ENCODE measurements at regions not wholly inside any gene's neighbourhood (a gene's known extent, or its start where the extent isn't known, plus 50 kb on each side); places are given as distances from the start of the nearest gene placed in this dataset.
"Not testable (repeated sequence)": the region's sequence is repeated elsewhere in the genome, so short reads cannot be mapped to it uniquely, and the experiment has no call there.

DNA sequence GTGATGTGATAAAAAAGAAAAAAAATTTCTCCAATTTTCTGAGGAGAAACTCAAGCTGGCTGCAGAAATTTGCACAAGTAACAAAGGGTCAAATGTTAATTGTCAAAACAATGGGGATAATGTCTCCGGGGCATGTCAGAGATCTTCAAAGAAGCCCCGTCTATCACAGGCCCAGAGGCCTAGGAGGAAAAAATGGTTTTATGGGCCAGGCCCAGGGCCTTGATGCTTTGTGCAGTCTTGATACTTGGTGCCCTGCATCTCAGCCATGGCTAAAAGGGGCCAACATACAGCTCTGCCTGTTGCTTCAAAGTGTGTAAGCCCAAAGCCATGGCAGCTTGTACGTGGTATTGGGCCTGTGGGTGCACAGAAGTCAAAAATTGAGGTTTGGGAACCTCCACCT lies 961.0 kb downstream of the FAM133A start:
- no peak for ATAC-seq

DNA sequence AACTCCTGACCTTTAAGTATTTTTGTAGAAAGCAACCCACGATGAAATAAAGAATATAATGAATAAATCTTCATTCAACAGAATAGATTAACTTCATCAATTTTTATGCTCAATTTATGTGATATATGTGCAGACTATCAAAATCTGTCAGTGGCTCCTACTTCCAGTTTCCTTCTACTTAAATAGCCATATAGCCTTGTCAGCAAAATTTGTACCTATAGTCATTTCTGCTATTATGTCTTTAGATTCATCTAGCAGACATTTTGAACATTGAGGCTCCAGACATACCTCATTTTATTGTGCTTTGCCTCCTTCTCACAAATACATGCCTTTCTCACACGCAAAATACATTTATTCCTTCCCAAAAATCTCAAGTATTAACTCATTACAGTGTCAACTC lies 971.7 kb downstream of the FAM133A start:
- no peak for ATAC-seq

DNA sequence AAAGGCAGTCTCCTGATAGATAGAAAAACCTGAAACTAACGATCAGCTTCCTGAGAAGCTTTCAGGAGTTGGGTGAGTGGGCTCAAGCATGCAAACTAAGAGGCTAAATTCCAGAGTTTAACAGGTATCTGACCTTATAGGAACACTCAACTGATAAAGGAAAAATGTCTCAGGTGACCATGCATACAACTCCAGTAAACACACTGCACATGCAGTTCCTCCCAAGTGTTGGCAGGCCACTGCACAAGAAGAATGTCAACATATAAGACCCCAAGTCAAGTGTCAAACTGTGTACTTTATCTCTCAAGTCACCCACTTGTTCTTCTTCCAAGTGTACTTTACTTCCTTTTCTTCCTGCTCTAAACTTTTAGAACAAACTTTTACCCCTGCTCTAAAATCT lies 981.2 kb downstream of the FAM133A start:
- ATAC-seq = no peak

DNA sequence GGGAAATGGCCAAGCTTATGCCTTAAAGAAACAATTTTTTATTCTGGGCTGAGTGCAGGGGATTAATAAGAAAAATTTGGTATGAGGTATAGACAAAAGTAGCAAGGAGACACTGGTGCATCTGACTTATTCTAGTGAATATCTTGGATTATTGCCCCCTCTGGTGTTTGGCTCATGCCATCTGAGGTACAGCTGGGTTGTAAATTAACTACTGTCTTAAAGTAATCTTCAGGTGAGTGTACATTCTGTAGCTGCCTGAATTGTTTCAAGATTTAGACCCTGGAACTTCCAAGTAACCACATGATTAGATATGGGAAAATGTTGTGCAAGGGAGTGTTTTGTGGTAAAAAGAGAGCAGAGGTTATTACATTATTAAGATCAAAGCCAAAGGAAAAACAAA lies 988.7 kb downstream of the FAM133A start:
- ATAC-seq = no peak

DNA sequence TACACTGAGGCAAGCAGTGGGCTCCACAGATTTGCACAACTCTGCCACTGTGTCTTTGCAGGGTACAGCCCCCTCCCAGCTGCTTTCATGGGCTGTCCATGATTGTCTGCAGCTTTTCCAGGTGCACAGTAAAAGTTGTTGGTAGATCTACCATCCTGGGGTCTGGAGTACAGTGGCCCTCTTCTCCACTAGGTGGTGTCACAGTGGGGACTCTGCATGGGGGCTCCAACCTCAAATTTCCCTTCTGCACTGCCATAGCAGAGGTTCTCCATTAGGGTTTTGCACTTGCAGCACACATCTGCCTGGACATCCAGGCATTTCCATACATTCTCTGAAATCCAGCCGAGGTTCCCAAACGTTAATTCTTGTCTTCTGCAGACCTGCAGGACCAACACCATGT lies 1002.3 kb downstream of the FAM133A start:
- no peak for ATAC-seq

DNA sequence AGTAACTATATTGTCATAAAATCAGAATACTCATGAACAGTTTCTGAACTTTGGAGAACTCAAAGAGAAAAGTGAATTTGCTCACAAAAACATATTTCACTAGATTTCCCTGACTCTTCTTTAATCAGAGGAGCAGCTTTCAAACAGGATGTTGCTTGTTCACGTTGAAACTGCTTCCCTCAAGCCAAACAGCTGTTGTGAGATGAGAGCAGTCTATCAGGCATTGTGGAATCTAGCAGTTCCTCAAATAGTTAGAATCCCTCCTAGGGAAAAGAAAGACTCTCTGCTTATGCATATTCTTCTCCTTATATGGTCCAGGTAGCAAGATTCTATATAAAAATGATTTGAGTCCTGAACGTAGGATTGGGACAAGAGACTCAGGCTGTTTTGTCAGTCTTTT lies 1012.1 kb downstream of the FAM133A start:
- ATAC-seq = no peak

DNA sequence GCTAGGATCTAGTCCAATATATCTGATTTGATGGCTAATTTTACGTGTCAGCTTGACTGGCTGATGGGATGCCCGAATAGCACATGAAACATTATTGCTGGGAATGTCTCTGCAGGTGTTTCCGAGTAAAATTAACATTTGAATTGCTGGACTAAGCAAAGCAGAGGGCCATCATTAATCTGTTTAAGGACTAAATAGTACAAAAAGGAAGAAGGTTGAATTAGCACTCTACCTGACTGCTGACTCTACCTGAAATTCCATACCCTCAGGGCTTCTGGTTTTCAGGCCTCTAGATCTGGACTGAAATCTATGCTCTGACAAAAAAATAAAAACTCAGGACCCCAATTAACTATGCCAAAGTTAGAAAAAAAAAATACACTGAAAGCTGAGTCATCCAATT lies 1021.9 kb downstream of the FAM133A start:
- no peak for ATAC-seq

DNA sequence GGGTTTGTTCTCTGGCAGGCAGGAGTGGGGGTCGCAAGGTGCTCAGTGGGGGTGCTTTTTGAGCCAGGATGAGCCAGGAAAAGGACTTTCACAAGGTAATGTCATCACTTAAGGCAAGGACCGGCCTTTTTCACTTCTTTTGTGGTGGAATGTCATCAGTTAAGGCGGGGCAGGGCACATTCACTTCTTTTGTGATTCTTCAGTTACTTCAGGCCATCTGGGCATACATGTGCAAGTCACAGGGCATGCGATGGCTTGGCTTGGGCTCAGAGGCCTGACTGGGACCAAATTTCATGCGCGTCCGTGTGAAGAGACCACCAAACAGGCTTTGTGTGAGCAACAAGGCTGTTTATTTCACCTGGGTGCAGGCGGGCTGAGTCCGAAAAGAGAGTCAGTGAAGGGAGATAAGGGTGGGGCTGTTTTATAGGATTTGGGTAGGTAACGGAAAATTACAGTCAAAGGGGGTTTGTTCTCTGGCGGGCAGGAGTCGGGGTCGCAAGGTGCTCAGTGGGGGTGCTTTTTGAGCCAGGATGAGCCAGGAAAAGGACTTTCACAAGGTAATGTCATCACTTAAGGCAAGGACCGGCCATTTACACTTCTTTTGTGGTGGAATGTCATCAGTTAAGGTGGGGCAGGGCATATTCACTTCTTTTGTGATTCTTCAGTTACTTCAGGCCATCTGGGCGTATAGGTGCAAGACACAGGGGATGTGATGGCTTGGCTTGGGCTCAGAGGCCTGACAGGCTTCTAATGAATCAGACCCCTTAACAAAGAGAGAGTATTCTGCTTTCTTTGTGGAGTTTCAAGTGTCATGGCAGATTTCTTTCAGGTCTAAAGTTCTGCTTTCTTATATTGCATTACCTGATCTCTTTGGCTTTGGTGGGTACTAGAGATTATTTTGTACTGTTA lies 1030.6 kb downstream of the FAM133A start:
- not testable (repeated sequence) for ATAC-seq

DNA sequence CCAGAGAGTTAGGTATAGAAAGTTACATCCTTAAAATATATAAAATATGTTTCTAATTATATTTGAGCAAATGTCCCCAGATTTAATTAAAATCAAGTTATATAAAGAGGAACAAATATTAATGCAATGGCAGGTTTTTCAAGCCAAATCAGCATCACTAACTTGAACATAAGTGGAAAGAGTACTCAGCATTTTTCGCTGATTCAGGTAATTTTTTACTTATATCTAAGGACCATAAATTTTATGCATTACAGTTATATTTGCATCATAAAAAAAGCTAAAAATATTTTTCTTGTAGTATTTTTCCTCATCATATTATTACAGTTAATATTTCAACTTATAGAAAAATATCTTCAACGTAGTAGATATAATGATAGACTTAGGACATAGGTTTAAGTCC lies 1047.4 kb downstream of the FAM133A start:
- no peak for ATAC-seq

DNA sequence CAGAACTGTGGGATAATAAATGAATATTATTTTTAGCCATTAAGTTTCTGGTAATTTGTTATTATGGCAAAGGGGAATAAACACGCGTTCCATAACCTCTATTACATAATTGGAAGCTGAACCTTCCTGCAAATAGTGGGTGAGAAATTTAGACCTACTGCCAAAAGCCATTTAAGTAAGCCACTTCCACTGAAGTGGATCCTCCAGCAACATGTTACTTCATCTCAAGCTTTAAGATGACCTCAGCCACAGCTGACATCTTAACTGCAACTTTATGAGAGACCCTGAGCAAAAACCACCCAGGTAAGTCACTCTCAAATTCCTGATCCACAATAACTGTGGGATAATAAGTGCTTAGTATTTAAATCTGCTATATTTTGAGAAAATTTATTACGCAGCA lies 1048.6 kb downstream of the FAM133A start:
- ATAC-seq = no peak

DNA sequence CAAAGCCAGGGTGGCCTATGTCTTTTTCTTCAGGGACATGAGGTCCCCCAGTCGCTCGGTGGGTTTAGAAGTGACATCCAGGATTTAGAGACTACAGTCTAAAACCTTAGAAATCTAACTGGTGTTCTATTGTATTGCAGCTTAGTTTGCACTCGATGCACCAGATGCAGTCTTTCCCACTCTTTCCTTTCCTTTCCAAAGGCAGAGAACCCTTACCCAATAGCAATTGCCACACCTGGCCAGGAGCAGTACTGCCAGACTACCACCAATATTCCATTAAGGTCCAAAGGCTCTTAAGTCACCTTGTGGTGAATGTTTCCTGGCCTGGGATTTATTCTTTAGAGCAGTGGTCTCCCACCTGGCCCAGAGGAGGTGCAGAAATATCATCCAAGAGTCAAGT lies 1068.8 kb downstream of the FAM133A start:
- no peak for ATAC-seq

DNA sequence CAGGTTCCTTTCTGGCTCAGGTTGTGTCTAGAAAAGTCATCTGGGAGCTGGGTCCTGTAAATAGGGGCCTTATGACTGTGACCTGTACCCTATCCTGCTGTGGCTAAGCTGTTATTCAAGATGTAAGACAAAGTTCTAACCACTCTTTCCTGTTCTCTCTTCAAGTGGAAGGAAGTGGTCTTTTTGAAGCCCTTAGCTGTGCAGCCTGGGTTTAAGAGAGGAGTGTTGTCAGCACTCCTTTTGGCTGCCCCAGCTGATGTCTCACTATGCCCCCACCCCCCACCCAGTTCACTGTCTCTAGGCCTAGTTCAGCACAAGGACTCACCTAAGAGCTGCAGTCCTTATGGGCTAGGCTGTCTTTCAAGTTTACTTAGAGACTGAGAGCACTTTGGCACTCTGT lies 1069.5 kb downstream of the FAM133A start:
- no peak for ATAC-seq

DNA sequence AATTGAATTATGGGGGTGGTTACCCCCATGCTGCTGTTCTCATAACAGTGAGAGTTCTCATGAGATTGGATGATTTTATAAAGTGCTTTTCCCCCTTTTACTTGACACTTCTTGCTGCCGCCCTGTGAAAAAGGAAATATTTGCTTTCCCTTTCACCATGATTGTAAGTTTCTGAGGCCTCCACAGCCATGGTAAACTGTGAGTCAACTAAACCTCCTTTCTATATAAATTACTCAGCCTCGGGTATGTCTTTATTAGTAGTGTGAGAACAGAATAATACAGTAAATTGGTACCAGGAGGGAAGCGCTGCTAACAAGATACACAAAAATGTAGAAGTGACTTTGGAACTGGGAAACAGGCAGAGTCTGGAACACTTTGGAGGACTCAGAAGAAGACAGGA lies 1070.8 kb downstream of the FAM133A start:
- ATAC-seq = no peak

DNA sequence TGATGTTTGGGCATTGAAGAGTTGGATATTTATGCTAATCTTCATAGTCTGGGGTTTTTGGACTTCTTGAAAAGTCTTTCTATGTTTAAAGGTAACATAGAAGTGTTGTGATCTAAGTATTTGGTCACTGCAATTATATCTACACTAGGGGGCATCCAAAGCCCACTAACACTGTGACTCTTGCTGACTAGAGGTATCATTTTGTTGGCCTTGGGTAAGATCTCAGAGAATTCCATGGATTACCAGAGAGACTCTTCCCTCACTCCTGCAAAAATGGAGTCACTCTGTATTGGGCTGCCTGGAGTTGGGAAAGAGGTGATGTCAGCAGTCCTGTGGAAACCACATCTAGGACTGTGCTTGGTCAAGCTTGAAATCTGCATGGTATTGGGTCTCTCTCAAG lies 1077.6 kb downstream of the FAM133A start:
- ATAC-seq = no peak

DNA sequence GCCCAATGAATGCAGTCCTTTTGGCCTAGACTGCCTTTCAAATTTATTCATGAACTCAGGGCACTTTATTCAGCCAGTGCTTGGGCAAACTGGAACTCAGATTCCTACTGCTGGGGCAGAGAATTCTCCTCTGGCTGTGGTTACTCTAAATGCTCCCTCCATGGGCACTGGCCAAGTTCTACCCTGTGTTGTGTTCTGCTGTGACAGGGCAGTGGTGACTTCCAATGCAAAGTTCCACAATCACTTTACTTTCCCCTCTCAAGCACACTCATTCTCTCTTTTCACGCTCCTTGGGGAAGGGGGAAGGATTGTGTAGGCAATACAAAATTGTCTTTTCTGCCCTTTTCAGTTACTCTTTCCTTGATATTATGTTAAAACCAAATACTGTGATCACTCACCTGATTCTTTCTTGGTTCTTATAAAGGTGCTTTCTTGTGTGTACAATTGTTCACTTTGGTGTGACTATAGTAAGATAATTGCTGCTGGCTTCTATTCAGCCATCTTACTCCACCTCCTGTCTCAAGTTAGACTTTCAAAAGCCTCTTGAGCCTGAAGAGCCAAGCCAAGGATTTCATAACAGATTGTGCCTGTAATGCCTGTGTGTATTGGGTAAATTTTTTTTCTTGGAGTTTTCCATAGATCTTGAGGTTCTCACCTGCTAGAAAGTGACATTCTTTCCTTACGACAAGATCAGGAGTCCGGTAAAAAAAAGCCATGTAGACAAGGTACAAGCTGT lies 1078.6 kb downstream of the FAM133A start:
- ATAC-seq = no peak

DNA sequence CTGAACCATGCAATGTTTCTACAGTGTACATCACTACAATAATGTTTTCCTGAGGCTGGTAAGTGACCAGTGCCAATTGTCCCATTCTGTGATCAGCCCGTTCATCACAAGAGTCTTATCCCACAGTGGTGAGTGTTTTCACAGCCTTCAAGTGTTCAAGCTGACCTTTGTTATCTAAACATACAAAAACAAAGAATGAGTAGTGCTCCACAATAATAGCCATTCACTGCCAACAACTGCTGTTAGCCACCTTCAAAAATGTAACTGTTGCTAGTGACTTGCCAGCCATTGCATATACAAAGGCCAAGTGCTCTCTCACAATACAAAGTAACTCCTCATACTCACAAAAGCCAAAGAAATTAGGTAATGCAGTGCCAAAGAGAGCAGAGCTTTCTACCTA lies 1084.1 kb downstream of the FAM133A start:
- no peak for ATAC-seq

DNA sequence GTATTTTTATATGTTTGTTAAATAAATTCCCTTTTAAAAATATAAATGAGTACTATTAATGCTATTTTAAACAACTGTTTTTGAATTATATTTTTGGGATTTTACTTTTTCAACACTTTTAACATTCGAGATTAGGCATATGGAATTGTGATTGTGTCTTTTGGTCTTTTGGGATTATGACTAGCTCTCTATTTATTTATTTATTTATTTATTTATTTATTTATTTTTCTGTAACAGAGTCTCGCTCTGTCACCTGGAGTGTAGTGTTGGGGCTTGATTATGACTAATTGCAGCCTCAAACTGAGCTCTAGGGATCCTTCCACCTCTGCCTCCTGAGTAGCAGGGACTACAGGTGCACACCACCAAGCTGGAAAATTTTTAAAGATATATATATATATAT lies 1101.6 kb downstream of the FAM133A start:
- ATAC-seq = no peak

DNA sequence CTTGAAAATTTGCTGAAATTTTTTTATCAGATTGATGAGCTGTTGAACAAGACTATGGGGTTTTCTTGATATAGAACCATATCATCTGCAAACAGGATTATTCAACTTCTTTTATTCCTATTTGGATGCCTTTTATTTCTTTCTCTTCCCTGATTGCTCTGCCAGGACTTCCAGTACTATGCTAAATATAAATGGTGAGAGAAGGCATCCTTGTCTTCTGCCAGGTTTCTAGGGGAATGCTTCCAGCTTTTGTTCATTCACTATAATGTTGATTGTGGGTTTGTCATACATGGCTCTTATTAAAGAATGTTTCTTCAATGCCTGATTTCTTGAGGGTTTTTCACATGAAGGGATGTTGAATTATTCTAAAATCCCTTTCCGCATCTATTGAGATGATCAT lies 1139.5 kb downstream of the FAM133A start:
- no peak for ATAC-seq

DNA sequence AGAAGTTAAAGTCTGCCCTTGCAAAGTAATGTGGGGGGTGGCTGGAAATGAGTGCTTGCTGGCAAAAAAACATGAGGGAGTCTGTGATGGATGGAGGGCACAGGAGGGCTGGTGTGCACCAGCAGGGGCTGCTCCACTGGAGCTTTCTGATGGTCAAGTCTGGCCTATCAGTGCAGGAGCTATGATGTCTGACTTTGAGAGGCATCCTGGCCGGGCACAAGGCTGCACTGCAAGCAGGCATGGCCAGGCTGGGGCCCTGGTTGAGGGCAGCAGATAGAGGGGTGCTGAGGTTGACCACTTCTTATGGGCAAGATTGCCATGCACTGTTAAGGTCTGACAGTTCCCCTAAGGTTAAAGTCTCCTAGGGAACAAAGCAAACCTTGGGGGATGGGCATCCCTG lies 1140.2 kb downstream of the FAM133A start:
- no peak for ATAC-seq

DNA sequence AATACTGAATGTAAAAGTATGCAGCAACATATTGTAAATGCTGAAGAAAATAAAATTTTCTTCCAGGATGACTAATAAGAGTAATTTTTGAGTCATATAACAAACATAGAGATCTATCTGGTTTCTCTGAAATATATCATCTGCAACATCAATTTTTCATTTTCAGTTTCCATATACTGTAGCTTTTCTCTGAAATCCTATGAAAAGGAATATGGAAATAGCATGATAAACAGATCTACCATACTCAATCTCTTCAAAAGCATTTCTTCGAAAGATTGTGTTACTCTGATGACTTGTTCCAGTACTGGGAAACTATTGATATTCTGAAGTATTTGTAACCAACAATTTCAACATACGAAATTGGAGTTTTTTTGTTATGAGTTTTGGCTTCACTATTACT lies 1156.7 kb downstream of the FAM133A start:
- no peak for ATAC-seq

DNA sequence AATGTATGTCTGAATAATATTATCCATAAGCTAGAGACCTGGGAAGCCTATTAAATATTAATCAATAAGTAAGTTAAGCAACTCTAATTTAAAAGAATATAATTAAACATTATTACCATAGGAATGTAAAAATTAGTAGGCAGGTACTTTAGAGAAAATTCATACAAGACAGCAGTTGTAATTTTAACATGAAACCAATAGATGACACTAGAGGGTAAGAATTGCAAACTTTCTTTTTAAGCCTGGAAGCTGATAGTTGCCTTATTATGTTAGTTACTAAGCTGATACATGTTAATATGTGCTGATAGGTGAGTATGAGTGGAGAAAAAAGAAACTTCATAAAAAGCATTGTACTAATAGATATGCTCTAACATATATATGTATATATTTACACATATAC lies 1157.4 kb downstream of the FAM133A start:
- no peak for ATAC-seq

DNA sequence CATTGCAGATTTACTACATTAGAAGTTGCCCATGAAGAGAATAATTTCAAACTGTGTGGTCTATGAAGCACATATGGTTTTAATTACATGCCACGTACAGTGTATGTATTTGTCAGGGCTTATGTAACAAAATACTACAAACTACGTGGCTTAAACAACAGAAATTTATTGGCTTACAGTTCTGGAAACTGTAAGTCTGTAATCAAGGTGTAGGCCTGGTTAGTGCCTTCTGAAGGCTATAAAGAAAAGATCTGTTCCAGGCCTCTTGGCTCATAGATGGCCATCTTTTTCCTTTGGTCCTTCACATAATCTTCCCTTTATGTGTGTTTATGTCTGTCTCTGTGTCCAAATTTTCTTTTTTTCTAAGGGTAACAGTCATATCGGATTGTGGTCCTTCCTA lies 1160.2 kb downstream of the FAM133A start:
- no peak for ATAC-seq

DNA sequence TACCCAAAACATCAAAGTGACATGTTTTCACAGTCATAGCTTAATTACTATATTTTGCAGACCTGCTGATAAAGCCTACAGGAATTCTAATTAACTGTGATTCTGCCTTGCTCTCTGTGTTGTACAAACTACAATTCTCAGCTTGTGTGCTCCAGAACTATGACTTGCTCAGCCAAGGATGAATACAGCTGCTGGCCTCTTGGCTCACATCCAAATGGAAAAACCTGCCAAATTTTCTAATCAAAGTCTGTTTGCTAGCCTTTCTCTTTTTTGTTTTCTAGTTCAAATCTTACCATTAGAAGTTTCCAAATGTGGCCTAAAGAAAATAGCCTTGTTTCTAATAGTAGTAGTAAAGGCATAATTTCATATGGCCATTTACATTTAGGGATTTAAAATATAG lies 1176.8 kb downstream of the FAM133A start:
- no peak for ATAC-seq

DNA sequence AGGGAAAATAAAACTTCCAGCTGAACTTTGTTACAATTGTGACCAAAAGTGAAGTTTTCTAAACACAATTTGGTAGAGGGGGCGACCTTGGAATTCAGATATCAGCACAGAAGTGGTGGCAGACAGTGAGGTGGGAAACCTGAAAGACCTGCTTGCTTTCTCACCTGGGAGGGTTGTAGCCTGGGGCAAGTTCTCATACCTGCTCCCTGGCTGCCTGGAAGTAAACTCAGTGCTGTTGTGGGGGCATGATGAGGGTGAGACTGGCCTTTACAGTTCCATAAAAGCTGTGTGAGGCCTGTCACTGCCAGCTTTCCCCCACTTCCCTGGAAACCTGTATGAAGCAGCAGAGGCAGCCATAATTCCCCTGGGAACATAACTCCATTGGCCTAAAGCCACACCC lies 1180.2 kb downstream of the FAM133A start:
- no peak for ATAC-seq
